ENCODE measurements at regions not wholly inside any gene's neighbourhood (a gene's known extent, or its start where the extent isn't known, plus 50 kb on each side); places are given as distances from the start of the nearest gene placed in this dataset.
"Not testable (repeated sequence)": the region's sequence is repeated elsewhere in the genome, so short reads cannot be mapped to it uniquely, and the experiment has no call there.

DNA sequence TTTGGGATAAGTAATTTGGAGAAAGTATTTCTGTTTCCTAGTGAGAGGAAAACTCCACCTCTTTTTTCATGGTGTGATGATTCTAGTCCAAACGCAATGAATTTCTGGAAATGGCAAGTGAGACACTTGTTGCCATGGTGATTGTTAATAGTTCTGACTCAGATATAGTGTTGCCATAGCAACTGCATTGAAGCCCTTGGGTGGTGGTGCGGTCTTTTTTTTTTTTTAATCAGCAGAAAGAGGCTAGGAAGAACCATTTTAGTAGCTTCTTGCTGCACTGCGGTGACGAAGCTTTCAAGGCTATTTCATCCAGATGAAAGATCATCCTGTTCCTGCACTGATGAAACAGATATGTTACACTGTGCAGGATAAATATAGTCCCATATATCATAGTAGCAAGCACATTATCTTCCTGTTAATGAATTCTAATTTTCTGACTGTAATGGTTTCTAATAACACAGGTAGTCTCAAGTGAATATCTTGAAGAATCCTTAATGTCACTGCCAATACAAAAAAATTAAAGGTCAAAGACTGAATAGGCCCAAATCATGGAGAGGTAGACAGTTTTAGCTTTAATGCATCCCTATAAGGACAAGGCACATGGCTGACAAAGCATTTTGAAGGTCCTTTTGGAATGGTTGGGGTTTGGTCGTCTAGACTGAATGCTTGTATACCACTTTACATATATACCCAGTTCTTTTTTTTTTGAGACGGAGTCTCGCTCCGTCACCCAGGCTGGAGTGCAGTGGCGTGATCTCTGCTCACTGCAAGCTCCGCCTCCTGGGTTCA lies 125.1 kb upstream of the ZBTB20 start:
- H3K27ac Mint-ChIP-seq: no peak overlapping the region
- ChIA-PET POLR2A (no interaction called here), CTCF (interaction anchor here (0.6 kb wide), 1 partner anchor 97 kb away, joined by 3 read pairs; no protein-coding TSS in a partner anchor)
- H3K27me3 Mint-ChIP-seq: peaks cover 2% of the 10 kb centered on the region
- no peaks in the 10 kb centered on the region for H3K36me3 Mint-ChIP-seq (ENCODE audit: low read depth)
- DNase-seq: no peak
- no peaks in the 10 kb centered on the region for H3K4me1 Mint-ChIP-seq
- no peak overlapping the region for H3K4me3 Mint-ChIP-seq
- H3K9me3 Mint-ChIP-seq: no peaks in the 10 kb centered on the region

DNA sequence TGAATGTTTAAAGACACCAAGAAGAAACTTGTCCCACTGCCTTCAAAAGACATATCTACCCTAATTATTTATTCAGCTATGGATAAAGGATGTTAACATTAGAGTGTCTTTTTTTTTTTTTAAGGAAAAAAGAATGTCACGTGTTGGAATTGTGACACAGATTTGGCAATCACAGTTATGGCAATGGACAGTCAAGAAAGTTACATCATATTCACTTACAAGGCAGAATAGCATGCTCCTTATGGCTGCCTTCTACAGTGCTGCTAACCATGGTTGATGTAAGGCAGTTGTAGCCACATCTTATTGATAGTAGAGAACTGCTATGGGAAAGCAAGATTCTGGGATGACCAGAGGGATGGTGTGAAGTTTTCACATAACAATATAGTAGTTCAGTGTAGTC lies 128.8 kb upstream of the ZBTB20 start:
- POLR2A ChIA-PET: no interaction called here

DNA sequence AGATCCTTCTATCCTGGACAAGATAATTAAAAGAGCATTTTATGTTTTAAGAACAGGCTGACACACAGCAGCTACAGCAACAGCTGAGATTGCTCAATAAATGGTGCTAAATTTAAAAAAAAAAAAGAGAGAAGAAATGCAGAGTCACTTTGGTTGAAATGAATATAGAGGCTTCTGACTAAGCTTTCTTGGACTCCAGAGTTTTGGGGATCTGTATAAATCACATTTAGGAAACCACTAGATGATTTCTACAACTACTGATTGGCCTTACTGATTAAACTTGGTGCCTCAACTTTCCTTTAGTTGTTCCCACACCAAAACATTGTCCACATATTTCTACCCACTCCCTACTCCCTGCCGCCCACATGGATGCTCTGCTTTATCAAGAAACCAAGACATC lies 132.9 kb upstream of the ZBTB20 start:
- Mint-ChIP-seq H3K27ac (no peak overlapping the region), H3K4me1 (no peaks in the 10 kb centered on the region), H3K4me3 (no peak overlapping the region), H3K27me3 (no peaks in the 10 kb centered on the region), H3K9me3 (no peaks in the 10 kb centered on the region), H3K36me3 (ENCODE audit: low read depth) (no peaks in the 10 kb centered on the region)
- no peak for DNase-seq
- ChIA-PET CTCF (no interaction called here), POLR2A (no interaction called here)

More for the DNA sequence above, 128.8 kb upstream of the ZBTB20 start:
- CTCF ChIA-PET: no interaction called here
- no peak for DNase-seq
- Mint-ChIP-seq H3K4me3 (no peak overlapping the region), H3K27ac (no peak overlapping the region), H3K36me3 (ENCODE audit: low read depth) (no peaks in the 10 kb centered on the region), H3K27me3 (no peaks in the 10 kb centered on the region), H3K4me1 (no peaks in the 10 kb centered on the region), H3K9me3 (no peaks in the 10 kb centered on the region)

DNA sequence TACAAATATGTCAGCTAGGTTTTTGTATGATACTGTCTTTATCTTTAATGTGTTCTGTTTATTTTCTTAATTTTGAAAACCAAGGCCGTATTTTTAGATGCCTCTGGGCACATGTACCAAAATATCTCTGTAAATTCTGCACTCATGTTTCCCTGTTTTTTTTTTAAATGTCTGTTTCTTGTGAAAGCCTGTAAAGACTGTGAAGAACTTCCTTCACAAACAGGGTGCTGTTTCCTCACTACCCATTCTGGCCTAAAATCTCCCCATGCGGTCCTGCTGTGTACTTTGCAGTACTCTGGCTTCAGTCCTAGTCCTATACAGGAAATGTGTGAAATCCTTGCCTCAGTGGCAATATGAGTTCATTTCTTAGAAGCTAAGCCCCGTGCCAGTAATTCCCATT lies 133.4 kb upstream of the ZBTB20 start:
- CTCF ChIA-PET: no interaction called here

DNA sequence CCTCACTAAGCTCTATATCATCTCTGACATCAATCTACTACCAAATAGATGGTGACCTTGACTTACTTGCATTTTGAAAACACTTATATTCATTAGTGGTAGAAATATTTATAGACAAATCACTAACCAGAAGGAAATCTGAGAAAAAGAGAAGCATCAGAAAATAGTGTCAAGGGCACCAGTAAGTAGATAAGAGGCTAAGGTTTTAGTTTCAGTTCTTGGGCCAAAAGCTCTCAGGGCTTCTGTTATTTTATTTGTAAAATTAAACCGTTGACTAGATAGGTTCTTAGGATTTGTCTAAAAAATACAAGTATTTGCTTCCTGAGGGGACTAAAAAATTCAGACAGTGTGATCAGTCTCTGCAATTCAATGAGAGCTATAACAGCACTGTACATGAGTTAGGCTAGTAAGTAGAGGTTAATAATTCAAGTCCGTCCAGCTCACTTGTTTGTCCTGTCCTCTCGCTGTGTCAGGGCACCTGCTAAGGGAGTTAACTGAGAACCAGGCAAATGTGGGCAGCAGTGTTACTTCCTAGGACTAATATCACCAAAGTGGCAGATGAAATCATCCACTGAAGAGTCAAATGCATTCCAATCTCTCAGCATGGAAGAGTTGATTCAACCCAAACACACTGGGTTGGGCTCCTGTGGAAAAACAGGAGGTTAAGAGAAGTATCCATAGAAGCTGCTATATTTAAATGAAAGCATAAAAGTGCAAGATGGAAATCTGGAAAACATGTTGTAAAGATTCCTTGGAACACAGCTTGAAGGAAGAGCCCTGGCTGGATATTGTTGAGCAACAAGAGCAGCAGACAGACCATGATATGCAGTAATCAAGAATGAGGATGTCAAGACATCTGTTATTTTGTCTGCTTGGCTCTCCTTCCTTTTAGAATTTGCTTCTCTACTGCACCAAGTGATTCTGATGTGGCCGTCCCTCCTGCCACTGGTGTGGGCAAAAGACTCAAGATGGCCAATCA lies 134.9 kb upstream of the ZBTB20 start:
- DNase-seq: no peak
- Mint-ChIP-seq H3K36me3 (ENCODE audit: low read depth) (no peaks in the 10 kb centered on the region), H3K27me3 (no peaks in the 10 kb centered on the region), H3K9me3 (no peaks in the 10 kb centered on the region), H3K27ac (no peak overlapping the region), H3K4me1 (no peaks in the 10 kb centered on the region), H3K4me3 (no peak overlapping the region)
- CTCF ChIA-PET: no interaction called here
- POLR2A ChIA-PET: no interaction called here

More for the DNA sequence above, 133.4 kb upstream of the ZBTB20 start:
- POLR2A ChIA-PET: no interaction called here
- DNase-seq: no peak
- no peaks in the 10 kb centered on the region for H3K27me3 Mint-ChIP-seq
- no peaks in the 10 kb centered on the region for H3K4me1 Mint-ChIP-seq
- no peak overlapping the region for H3K27ac Mint-ChIP-seq
- no peaks in the 10 kb centered on the region for H3K9me3 Mint-ChIP-seq
- H3K36me3 Mint-ChIP-seq (ENCODE audit: low read depth): no peaks in the 10 kb centered on the region
- H3K4me3 Mint-ChIP-seq: no peak overlapping the region

DNA sequence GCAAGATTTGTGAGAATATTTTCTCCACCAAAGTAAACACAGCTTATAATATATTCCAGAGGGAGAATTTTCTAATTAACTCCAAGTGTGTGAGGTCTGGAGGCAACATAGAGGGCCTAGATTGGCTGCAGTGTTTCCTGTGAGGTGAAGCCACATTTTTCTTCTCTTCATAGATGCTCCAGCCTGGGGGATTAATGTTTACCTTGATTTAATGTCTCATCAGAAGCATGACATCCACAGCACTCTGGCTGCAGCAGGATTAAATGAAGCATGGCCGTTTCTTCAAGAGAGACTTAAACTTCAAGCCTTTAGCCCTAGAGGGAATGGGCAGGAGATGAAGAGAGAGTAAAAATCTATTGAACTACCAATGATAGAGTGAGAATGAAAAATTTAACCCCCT lies 137.9 kb upstream of the ZBTB20 start:
- no peak for DNase-seq
- H3K27me3 Mint-ChIP-seq: no peaks in the 10 kb centered on the region
- H3K4me1 Mint-ChIP-seq: no peaks in the 10 kb centered on the region
- no peak overlapping the region for H3K4me3 Mint-ChIP-seq
- no peak overlapping the region for H3K27ac Mint-ChIP-seq
- POLR2A ChIA-PET: no interaction called here
- H3K36me3 Mint-ChIP-seq (ENCODE audit: low read depth): no peaks in the 10 kb centered on the region
- H3K9me3 Mint-ChIP-seq: no peaks in the 10 kb centered on the region
- CTCF ChIA-PET: no interaction called here

DNA sequence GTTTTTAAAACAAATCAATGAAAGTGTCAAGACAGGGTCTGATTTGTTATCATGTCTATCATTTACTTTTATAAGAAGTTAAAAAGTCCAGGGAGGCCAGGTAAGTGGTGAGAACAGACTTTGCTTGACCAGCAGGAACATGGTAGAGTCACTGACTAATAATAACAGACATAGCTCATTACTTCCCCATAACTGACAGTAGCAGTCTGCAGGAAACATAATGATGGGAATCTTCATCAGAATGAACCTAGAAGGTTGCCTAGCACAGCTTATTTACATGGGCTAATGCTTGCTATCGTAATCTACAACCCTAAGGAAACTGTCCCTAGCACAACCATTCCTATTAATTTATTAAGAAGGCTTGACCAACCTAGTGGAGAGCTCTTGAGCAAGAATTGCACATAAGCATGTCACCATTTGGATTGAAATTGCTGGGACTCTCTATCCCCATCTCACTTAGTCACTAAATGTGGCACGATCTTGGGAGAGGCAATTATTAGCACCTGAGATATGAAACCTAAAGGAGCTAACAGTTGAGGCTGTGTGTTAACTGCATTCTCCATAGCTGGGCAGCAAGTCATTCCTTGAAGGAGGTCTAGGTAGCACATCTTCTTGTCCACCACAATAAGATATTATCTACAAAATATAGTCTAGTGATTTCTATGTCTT lies 139.6 kb upstream of the ZBTB20 start:
- CTCF ChIA-PET: no interaction called here
- no peak overlapping the region for H3K4me3 Mint-ChIP-seq
- no peak for DNase-seq
- H3K36me3 Mint-ChIP-seq (ENCODE audit: low read depth): no peaks in the 10 kb centered on the region
- POLR2A ChIA-PET: no interaction called here
- no peaks in the 10 kb centered on the region for H3K4me1 Mint-ChIP-seq
- no peaks in the 10 kb centered on the region for H3K9me3 Mint-ChIP-seq
- H3K27ac Mint-ChIP-seq: no peak overlapping the region
- H3K27me3 Mint-ChIP-seq: no peaks in the 10 kb centered on the region

DNA sequence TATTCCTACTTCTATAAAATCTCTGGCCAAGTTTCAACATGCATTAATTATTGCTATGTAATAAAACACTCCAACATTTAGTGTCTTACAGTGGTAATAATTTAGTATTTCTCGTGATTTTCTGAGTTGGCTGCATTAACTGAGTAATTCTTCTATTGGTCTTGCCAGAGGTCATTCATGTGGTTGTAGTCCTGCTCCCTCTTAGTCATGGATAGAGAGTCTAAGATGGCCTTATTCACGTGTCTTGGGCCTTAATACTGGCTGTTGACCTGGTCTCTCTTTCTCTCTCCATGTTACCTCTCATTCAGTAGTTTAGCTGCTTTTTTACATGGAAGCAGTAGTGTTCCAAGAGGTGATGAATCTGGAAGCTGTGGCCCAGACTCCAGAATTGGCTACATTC lies 140.1 kb upstream of the ZBTB20 start:
- ChIA-PET CTCF (no interaction called here), POLR2A (no interaction called here)
- H3K27me3 Mint-ChIP-seq: no peaks in the 10 kb centered on the region
- DNase-seq: no peak
- no peaks in the 10 kb centered on the region for H3K4me1 Mint-ChIP-seq
- H3K27ac Mint-ChIP-seq: no peak overlapping the region
- no peak overlapping the region for H3K4me3 Mint-ChIP-seq
- H3K9me3 Mint-ChIP-seq: no peaks in the 10 kb centered on the region
- H3K36me3 Mint-ChIP-seq (ENCODE audit: low read depth): no peaks in the 10 kb centered on the region

DNA sequence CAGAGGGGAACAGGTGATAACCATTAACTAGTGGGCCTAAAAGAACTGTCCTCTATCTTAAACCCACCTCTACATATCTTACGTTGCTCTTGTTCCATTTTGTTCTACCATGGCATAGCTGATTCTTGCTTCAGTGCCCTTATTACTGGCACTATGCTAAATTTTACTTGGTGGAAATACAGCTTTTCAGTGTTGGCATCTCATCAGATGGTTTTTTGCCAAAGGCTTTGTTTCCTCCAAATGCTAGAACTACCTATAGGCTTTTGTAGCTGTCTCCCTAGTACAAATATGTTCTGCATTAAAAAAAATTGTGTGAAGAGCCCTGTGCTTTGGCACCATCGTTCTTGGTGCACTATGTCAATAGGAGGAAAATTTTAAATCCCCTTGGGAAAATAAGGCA lies 145.0 kb upstream of the ZBTB20 start:
- Mint-ChIP-seq H3K36me3 (ENCODE audit: low read depth) (no peaks in the 10 kb centered on the region), H3K9me3 (no peaks in the 10 kb centered on the region), H3K4me3 (no peak overlapping the region), H3K27ac (no peak overlapping the region), H3K27me3 (no peaks in the 10 kb centered on the region), H3K4me1 (no peaks in the 10 kb centered on the region)
- no peak for DNase-seq
- CTCF ChIA-PET: no interaction called here
- POLR2A ChIA-PET: no interaction called here

DNA sequence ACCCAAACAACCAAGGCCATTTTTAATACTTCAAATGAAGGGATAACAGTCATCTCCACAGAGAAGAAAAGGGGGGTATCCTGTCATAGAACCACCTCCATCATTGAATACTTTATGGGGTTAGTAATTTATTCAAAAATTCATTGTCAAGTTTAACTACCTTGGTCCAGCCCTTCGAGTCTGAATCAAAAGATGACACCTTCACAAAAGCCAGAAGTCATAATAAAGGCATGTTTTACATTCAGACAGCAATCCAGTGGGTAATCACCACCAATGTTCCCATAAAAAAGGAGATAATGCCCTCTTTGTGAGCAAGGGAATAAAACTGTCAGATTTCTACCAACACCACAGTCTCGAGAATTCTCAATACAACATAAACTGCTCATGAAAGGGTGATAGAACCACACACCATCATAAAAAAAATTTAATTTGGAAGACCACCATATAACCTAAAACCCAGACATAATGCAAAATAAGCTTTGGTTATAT lies 145.6 kb upstream of the ZBTB20 start:
- CTCF ChIA-PET: no interaction called here
- Mint-ChIP-seq H3K36me3 (ENCODE audit: low read depth) (no peaks in the 10 kb centered on the region), H3K9me3 (no peaks in the 10 kb centered on the region), H3K4me3 (no peak overlapping the region), H3K27me3 (no peaks in the 10 kb centered on the region), H3K4me1 (no peaks in the 10 kb centered on the region), H3K27ac (no peak overlapping the region)
- POLR2A ChIA-PET: no interaction called here
- no peak for DNase-seq

DNA sequence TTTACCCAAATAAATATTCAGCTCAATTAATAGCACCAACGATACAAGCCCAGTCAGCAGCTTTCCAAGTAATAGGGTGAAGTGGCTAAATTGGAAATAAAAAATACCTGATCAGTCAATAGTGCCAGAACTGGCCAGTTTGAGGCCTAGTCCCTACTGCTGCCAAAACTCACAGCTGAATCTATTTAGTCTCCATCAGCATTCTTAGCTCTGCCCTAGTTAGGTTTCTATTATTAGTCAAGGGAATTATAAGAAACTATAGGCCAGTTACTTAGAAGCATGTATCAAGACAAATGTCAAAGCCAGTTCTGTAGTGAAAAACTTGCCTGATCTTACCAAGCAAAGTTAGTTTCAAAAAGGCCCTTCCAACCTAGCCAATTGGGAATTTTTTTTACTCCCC lies 146.2 kb upstream of the ZBTB20 start:
- Mint-ChIP-seq H3K27me3 (no peaks in the 10 kb centered on the region), H3K27ac (no peak overlapping the region), H3K9me3 (no peaks in the 10 kb centered on the region), H3K4me3 (no peak overlapping the region), H3K36me3 (ENCODE audit: low read depth) (no peaks in the 10 kb centered on the region), H3K4me1 (no peaks in the 10 kb centered on the region)
- ChIA-PET CTCF (no interaction called here), POLR2A (no interaction called here)
- DNase-seq: no peak

DNA sequence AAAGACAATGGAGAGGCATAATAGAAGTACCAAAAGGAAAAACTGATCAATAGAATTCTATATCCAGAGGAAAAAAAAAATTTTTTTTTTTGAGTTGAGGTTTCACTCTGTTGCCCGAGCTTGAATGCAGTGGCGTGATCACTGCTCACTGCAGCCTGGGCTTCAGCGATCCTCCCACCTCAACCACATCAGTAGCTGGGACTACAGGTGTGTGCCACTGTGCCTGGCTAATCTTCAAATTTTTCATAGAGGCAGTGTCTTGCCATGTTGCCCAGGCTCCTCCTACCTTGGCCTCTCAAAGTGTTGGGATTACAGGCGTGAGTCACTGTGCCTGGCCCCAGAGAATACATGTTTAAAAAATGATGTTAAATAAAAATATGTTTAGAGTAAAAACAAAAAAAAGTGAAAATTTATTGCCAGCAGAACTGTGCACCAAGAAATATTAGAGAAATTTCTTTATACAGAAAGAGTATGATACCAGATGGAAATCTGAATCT lies 154.3 kb upstream of the ZBTB20 start:
- Mint-ChIP-seq H3K9me3 (no peaks in the 10 kb centered on the region), H3K27ac (no peak overlapping the region), H3K36me3 (ENCODE audit: low read depth) (no peaks in the 10 kb centered on the region), H3K4me1 (no peaks in the 10 kb centered on the region), H3K27me3 (no peaks in the 10 kb centered on the region), H3K4me3 (no peak overlapping the region)
- ChIA-PET POLR2A (no interaction called here), CTCF (no interaction called here)
- DNase-seq: no peak

DNA sequence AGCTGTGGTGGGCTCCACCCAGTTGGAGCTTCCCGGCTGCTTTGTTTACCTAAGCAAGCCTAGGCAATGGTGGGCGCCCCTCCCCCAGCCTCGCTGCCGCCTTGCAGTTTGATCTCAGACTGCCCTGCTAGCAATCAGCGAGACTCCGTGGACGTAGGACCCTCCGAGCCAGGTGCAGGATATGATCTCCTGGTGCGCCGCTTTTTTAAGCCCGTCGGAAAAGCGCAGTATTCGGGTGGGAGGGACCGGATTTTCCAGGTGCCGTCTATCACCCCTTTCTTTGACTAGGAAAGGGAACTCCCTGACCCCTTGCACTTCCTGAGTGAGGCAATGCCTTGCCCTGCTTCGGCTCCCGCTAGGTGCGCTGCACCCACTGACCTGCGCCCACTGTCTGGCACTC lies 170.9 kb upstream of the ZBTB20 start:
- H3K27me3 Mint-ChIP-seq; H3K4me1 Mint-ChIP-seq; H3K36me3 Mint-ChIP-seq (ENCODE audit: low read depth); H3K4me3 Mint-ChIP-seq; POLR2A ChIA-PET; H3K9me3 Mint-ChIP-seq; H3K27ac Mint-ChIP-seq; CTCF ChIA-PET; DNase-seq: not testable (repeated sequence)

Measured in activated CD4-positive, alpha-beta T cell treated with anti-CD3 and anti-CD28 coated beads, Interleukin-2, amount 10 ng/mL, durations not matched to agents 7 days and 5 days (primary cell).